Embryonic facial prominence (tissue), 1 donor: ENCODE measurements at regions not wholly inside any gene's neighbourhood (a gene's known extent, or its start where the extent isn't known, plus 50 kb on each side); places are given as distances from the start of the nearest gene placed in this dataset.
A peak's percentile ranks its signal among the peaks of the same experiment; 100 is the strongest.

Experiments
- DNase-seq: peaks from one replicate; pipeline ENCODE4 v3.0.0-alpha.2; 2016; ENCODE audit errors: extremely low spot score

- no peak for DNase-seq
These were observed 376.9 kb downstream of the PPP3CA start for GRCh38 chr4:100970414-100970813.

GRCh38 chr4:100969925-100970324 is 377.4 kb downstream of the PPP3CA start:
- no peak for DNase-seq

- DNase-seq: no peak
These were observed 379.3 kb downstream of the PPP3CA start for GRCh38 chr4:100968046-100968445.

- no peak for DNase-seq
These were observed 383.7 kb downstream of the PPP3CA start for GRCh38 chr4:100963627-100964026.

GRCh38 chr4:100962698-100963097 is 384.6 kb downstream of the PPP3CA start:
- no peak for DNase-seq

- no peak for DNase-seq
These were observed 387.1 kb downstream of the PPP3CA start for GRCh38 chr4:100960232-100960631.

- no peak for DNase-seq
These were observed 393.3 kb downstream of the PPP3CA start for GRCh38 chr4:100954046-100954445.

GRCh38 chr4:100953616-100954015 is 393.7 kb downstream of the PPP3CA start:
- DNase-seq: no peak

- DNase-seq: no peak
These were observed 394.7 kb downstream of the PPP3CA start for GRCh38 chr4:100952590-100952989.

GRCh38 chr4:100949350-100949935 is 397.9 kb downstream of the PPP3CA start:
- no peak for DNase-seq

- no peak for DNase-seq
These were observed 398.4 kb downstream of the PPP3CA start for GRCh38 chr4:100948911-100949310.

GRCh38 chr4:100945789-100946188 is 401.5 kb downstream of the PPP3CA start:
- no peak for DNase-seq

- DNase-seq: no peak
These were observed 408.6 kb downstream of the PPP3CA start for GRCh38 chr4:100938698-100939097.

- DNase-seq: peak; percentile 22
These were observed 410.5 kb downstream of the PPP3CA start for GRCh38 chr4:100936661-100937375.

- no peak for DNase-seq
These were observed 412.2 kb downstream of the PPP3CA start for GRCh38 chr4:100935090-100935489.

- no peak for DNase-seq
These were observed 413.7 kb downstream of the PPP3CA start for GRCh38 chr4:100933628-100934027.

- DNase-seq: no peak
These were observed 411.9 kb upstream of the EMCN start for GRCh38 chr4:100929758-100930157.

- no peak for DNase-seq
These were observed 411.3 kb upstream of the EMCN start for GRCh38 chr4:100929135-100929534.

GRCh38 chr4:100926039-100926717 is 408.4 kb upstream of the EMCN start:
- no peak for DNase-seq

GRCh38 chr4:100913685-100914084 is 395.9 kb upstream of the EMCN start:
- no peak for DNase-seq

- no peak for DNase-seq
These were observed 390.7 kb upstream of the EMCN start for GRCh38 chr4:100908540-100908939.

- DNase-seq: no peak
These were observed 389.9 kb upstream of the EMCN start for GRCh38 chr4:100907465-100908454.
